HG02943 (cell line): ENCODE measurements at regions not wholly inside any gene's neighbourhood (a gene's known extent, or its start where the extent isn't known, plus 50 kb on each side); places are given as distances from the start of the nearest gene placed in this dataset.
"Not testable (repeated sequence)": the region's sequence is repeated elsewhere in the genome, so short reads cannot be mapped to it uniquely, and the experiment has no call there.

Experiments used
- ATAC-seq: cut with Tn5 transposase; IDR thresholded peaks from one replicate; pipeline ENCODE4 v1.9.1; 2021; ENCODE audit warnings: mild to moderate bottlenecking, low read depth, moderate library complexity; ENCODE audit not compliant: unreplicated experiment

GRCh38 chr6:81929828-81930227 lies 177.3 kb upstream of the TENT5A start:
- no peak for ATAC-seq

GRCh38 chr6:81925201-81925600 lies 172.7 kb upstream of the TENT5A start:
- ATAC-seq = no peak

GRCh38 chr6:81909981-81910900 lies 157.8 kb upstream of the TENT5A start:
- ATAC-seq = no peak

GRCh38 chr6:81909162-81909561 lies 156.7 kb upstream of the TENT5A start:
- no peak for ATAC-seq

- ATAC-seq = peak; percentile 76
These were observed 154.3 kb upstream of the TENT5A start for GRCh38 chr6:81906709-81907204.

GRCh38 chr6:81906041-81906440 lies 153.6 kb upstream of the TENT5A start:
- no peak for ATAC-seq

GRCh38 chr6:81901551-81901966 lies 149.1 kb upstream of the TENT5A start:
- no peak for ATAC-seq

- peak; percentile 87 for ATAC-seq
These were observed 148.1 kb upstream of the TENT5A start for GRCh38 chr6:81900616-81901015.

GRCh38 chr6:81897793-81898192 lies 145.3 kb upstream of the TENT5A start:
- ATAC-seq = no peak

- no peak for ATAC-seq
These were observed 144.3 kb upstream of the TENT5A start for GRCh38 chr6:81896525-81897503.

- ATAC-seq = no peak
These were observed 143.2 kb upstream of the TENT5A start for GRCh38 chr6:81895511-81896185.

- ATAC-seq = no peak
These were observed 142.3 kb upstream of the TENT5A start for GRCh38 chr6:81894788-81895271.

GRCh38 chr6:81894306-81894705 lies 141.8 kb upstream of the TENT5A start:
- no peak for ATAC-seq

- no peak for ATAC-seq
These were observed 140.4 kb upstream of the TENT5A start for GRCh38 chr6:81892891-81893290.

GRCh38 chr6:81891874-81892273 lies 139.4 kb upstream of the TENT5A start:
- ATAC-seq = no peak

- ATAC-seq = no peak
These were observed 138.4 kb upstream of the TENT5A start for GRCh38 chr6:81890846-81891245.

- ATAC-seq = no peak
These were observed 137.0 kb upstream of the TENT5A start for GRCh38 chr6:81889377-81890053.

- ATAC-seq = not testable (repeated sequence)
These were observed 134.4 kb upstream of the TENT5A start for GRCh38 chr6:81886909-81887308.

- ATAC-seq = no peak
These were observed 133.7 kb upstream of the TENT5A start for GRCh38 chr6:81886157-81886556.

- no peak for ATAC-seq
These were observed 129.2 kb upstream of the TENT5A start for GRCh38 chr6:81881660-81882059.
